ENCODE measurements at regions not wholly inside any gene's neighbourhood (a gene's known extent, or its start where the extent isn't known, plus 50 kb on each side); places are given as distances from the start of the nearest gene placed in this dataset.

DNA sequence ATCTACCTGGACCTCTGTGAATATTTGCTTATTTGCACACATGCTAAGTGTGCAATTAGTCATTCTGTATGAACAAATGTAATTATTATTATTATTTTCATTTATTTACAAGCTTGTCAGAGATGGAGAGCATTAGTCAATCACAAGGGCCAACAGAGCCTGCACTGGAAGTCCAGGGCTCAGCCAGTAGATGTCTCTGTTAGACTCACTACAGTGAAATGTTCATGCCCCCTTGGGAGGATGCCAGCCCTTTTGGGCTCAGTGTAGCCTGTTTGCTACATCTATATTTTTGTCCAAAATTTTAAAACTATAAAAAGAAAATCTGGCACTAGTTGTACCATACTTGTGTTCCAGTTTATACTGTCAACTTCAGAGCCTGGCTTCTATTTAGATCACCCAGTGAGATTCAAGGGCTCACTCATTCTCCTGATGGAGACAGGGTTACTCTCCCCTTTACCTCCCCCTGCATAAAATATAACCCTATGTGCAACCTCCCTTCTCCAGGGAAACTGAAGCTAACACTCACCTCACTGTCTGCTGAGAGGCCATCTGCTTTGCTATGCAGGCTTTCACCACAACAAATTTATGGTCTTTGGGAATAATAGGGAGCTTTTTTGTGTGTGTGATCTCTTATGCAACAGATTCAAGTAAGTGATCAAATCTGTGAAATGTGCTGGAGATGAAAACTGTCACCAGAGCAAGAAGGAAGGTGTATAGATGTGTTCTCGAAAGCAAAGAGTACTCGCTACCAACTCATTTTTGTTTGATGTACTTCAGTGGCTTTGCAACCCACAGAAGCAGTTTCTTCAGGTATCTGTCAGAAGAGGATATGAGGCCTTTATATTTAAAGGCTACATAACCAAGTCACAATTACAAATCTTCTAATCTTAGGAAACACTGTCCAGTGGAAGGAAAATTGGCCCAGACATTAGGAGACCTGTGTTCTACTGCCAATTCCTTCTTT is 99.9 kb upstream of the TLE4 start:
- TF ChIP-seq, protein P1, sequence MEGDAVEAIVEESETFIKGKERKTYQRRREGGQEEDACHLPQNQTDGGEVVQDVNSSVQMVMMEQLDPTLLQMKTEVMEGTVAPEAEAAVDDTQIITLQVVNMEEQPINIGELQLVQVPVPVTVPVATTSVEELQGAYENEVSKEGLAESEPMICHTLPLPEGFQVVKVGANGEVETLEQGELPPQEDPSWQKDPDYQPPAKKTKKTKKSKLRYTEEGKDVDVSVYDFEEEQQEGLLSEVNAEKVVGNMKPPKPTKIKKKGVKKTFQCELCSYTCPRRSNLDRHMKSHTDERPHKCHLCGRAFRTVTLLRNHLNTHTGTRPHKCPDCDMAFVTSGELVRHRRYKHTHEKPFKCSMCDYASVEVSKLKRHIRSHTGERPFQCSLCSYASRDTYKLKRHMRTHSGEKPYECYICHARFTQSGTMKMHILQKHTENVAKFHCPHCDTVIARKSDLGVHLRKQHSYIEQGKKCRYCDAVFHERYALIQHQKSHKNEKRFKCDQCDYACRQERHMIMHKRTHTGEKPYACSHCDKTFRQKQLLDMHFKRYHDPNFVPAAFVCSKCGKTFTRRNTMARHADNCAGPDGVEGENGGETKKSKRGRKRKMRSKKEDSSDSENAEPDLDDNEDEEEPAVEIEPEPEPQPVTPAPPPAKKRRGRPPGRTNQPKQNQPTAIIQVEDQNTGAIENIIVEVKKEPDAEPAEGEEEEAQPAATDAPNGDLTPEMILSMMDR (IDR thresholded peaks at IDR 0.05), result peak; percentile 36
- no peak for TF ChIP-seq EZH2 (IDR thresholded peaks at IDR 0.05)
- Histone ChIP-seq H3K4me3 (no peak overlapping the region), H3F3A (ENCODE audit: low read depth) (no peaks in the 10 kb centered on the region), H3K4me2 (no peak overlapping the region), H3K36me3 (no peaks in the 10 kb centered on the region), H3K4me1 (no peaks in the 10 kb centered on the region), H2AFZ (replicated peaks) (no peak overlapping the region), H3K9me3 (ENCODE audit: low read depth) (no peaks in the 10 kb centered on the region), H3K9ac (no peak overlapping the region), H3K27me3 (no peaks in the 10 kb centered on the region), H4K20me1 (ENCODE audit: low read depth) (no peaks in the 10 kb centered on the region), H3K27ac (no peak overlapping the region), H3K79me2 (ENCODE audit: low read depth) (no peaks in the 10 kb centered on the region)
- H3K27me3 Mint-ChIP-seq (ENCODE audit: insufficient read depth, low read depth), result peaks cover 5% of the 10 kb centered on the region
- DNase-seq (ENCODE audit: low spot score), result peak; percentile 39
- H3K9me3 Mint-ChIP-seq, result no peaks in the 10 kb centered on the region
- no peaks in the 10 kb centered on the region for H3K4me1 Mint-ChIP-seq
- no peak overlapping the region for H3K27ac Mint-ChIP-seq
- H3K4me3 Mint-ChIP-seq, result no peak overlapping the region
- no peaks in the 10 kb centered on the region for H3K36me3 Mint-ChIP-seq

DNA sequence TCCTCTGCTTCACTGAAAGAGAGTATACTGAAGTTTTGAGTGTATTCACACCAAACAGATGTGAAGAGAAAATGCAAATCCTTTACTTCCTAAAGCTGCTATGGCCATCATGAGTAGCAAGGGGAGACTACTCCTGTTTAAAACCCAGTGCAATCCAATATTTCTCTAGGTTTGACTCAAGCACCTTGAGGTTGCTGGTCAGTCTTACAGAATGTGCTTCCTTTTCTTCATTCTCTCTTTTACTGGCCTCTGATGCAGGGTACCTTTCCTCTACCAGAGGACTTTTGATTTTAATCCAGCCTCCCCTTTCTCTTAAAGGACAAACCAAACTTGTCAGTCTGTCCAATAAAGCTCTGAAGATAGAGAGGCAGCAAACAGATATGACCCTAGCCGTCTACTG is 98.1 kb upstream of the TLE4 start:
- Histone ChIP-seq H3K4me1 (peaks cover 2% of the 10 kb centered on the region), H3K36me3 (no peaks in the 10 kb centered on the region), H3K27me3 (no peaks in the 10 kb centered on the region), H3F3A (ENCODE audit: low read depth) (no peaks in the 10 kb centered on the region), H3K9ac (no peak overlapping the region), H3K4me2 (no peak overlapping the region), H3K9me3 (ENCODE audit: low read depth) (no peaks in the 10 kb centered on the region), H3K4me3 (no peak overlapping the region), H3K79me2 (ENCODE audit: low read depth) (no peaks in the 10 kb centered on the region), H4K20me1 (ENCODE audit: low read depth) (no peaks in the 10 kb centered on the region), H3K27ac (no peak overlapping the region), H2AFZ (replicated peaks) (no peak overlapping the region)
- Mint-ChIP-seq H3K4me1 (peaks cover 2% of the 10 kb centered on the region), H3K36me3 (no peaks in the 10 kb centered on the region), H3K27me3 (ENCODE audit: insufficient read depth, low read depth) (peaks cover 5% of the 10 kb centered on the region), H3K27ac (no peak overlapping the region), H3K4me3 (no peak overlapping the region), H3K9me3 (no peaks in the 10 kb centered on the region)
- DNase-seq (ENCODE audit: low spot score), result no peak
- TF ChIP-seq EZH2phosphoT487 (IDR thresholded peaks at IDR 0.05), result no peak
- TF ChIP-seq, protein P1 (IDR thresholded peaks at IDR 0.05), result no peak
- no peak for TF ChIP-seq EZH2 (IDR thresholded peaks at IDR 0.05)

DNA sequence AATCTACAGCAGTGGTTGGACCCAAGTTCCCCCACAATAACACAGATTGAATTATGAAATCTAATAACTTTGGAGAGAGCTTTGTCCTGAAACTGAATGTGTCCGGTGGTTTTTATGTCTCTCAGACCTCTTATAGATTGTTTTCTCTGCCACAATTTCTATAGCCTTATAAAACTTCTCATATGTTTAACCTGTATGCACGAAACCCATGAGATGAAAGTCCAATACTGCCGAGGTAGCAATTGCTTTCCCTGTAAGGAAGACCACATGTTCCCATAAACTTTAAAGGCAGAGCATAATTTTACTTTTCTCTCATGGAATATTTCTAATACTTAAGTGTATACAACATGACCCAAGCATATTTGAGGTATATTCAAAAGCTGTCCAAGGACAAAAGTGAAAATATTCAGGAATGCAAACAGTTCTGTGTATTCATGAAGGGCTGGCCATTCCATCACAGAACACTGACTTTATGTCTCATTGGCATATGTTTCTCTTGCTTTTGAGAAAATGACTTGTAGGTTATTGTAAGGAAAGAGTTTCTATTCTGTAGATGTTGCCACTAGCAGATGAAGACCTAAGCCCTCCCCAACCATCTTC is 94.4 kb upstream of the TLE4 start:
- no peak for TF ChIP-seq EZH2 (IDR thresholded peaks at IDR 0.05)
- TF ChIP-seq EZH2phosphoT487 (IDR thresholded peaks at IDR 0.05), result no peak
- TF ChIP-seq, protein P1 (IDR thresholded peaks at IDR 0.05), result no peak
- no peaks in the 10 kb centered on the region for H3K9me3 ChIP-seq (ENCODE audit: low read depth)
- H3K27ac ChIP-seq, result no peak overlapping the region
- no peak overlapping the region for H3K4me3 ChIP-seq
- no peak overlapping the region for H2AFZ ChIP-seq (replicated peaks)
- no peaks in the 10 kb centered on the region for H3K36me3 Mint-ChIP-seq
- no peaks in the 10 kb centered on the region for H3F3A ChIP-seq (ENCODE audit: low read depth)
- H3K27ac Mint-ChIP-seq, result no peak overlapping the region
- H3K4me1 ChIP-seq, result peaks cover 27% of the 10 kb centered on the region
- no peak for DNase-seq (ENCODE audit: low spot score)
- no peaks in the 10 kb centered on the region for H4K20me1 ChIP-seq (ENCODE audit: low read depth)
- no peak overlapping the region for H3K4me3 Mint-ChIP-seq
- H3K4me1 Mint-ChIP-seq, result peaks cover 6% of the 10 kb centered on the region
- no peak overlapping the region for H3K4me2 ChIP-seq
- H3K9me3 Mint-ChIP-seq, result no peaks in the 10 kb centered on the region
- no peaks in the 10 kb centered on the region for H3K79me2 ChIP-seq (ENCODE audit: low read depth)
- H3K27me3 ChIP-seq, result no peaks in the 10 kb centered on the region
- peaks cover 5% of the 10 kb centered on the region for H3K27me3 Mint-ChIP-seq (ENCODE audit: insufficient read depth, low read depth)
- H3K36me3 ChIP-seq, result no peaks in the 10 kb centered on the region
- H3K9ac ChIP-seq, result no peak overlapping the region
